Ishikawa (cell line): ENCODE measurements at regions not wholly inside any gene's neighbourhood (a gene's known extent, or its start where the extent isn't known, plus 50 kb on each side); places are given as distances from the start of the nearest gene placed in this dataset.

Experiments
- MAX ChIP-seq: IDR thresholded peaks from 2 replicates; pipeline ENCODE4 v1.6.1; 2012
- REST ChIP-seq: IDR thresholded peaks from 2 replicates; pipeline ENCODE4 v1.6.1; 2012; ENCODE audit warnings: low read depth, mild to moderate bottlenecking

- TF ChIP-seq MAX (no peak), REST (no peak)
Measured at GRCh38 chr10:52923520-52923919, 150.9 kb upstream of the MBL2 start.
